ENCODE measurements at regions not wholly inside any gene's neighbourhood (a gene's known extent, or its start where the extent isn't known, plus 50 kb on each side); places are given as distances from the start of the nearest gene placed in this dataset.

DNA sequence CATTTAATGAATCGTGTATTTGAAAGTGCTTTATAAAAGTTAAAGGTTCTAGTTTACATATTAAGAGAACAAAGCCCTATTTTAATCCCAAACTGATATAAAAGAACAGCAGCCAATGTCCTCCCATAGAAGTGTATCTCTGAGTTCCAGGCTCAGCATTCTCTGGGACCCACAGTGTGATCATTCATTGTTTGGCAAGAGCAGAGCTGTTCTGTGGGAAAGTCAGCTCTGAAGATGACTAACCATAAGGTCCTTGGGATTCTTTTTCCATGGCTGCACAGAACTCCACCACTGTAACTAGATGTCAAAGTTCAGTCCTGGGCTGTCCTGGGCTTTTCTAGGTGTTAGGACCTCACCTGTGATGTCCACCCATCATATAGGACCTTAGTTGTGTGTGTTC is 157.0 kb upstream of the TLL1 start:
- H3K27me3 ChIP-seq (ENCODE audit: control insufficient read depth, insufficient read depth, low read length): no peaks in the 10 kb centered on the region
- H3K36me3 ChIP-seq (ENCODE audit: control insufficient read depth, insufficient read depth, low read length): no peaks in the 10 kb centered on the region
- H3K4me3 ChIP-seq (ENCODE audit: low read depth, low read length): no peak overlapping the region
- TF ChIP-seq, protein P1, sequence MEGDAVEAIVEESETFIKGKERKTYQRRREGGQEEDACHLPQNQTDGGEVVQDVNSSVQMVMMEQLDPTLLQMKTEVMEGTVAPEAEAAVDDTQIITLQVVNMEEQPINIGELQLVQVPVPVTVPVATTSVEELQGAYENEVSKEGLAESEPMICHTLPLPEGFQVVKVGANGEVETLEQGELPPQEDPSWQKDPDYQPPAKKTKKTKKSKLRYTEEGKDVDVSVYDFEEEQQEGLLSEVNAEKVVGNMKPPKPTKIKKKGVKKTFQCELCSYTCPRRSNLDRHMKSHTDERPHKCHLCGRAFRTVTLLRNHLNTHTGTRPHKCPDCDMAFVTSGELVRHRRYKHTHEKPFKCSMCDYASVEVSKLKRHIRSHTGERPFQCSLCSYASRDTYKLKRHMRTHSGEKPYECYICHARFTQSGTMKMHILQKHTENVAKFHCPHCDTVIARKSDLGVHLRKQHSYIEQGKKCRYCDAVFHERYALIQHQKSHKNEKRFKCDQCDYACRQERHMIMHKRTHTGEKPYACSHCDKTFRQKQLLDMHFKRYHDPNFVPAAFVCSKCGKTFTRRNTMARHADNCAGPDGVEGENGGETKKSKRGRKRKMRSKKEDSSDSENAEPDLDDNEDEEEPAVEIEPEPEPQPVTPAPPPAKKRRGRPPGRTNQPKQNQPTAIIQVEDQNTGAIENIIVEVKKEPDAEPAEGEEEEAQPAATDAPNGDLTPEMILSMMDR (IDR thresholded peaks at IDR 0.05; ENCODE audit: insufficient read depth, low read length, poor library complexity, severe bottlenecking): no peak
- DNase-seq (ENCODE audit: low read depth): no peak

DNA sequence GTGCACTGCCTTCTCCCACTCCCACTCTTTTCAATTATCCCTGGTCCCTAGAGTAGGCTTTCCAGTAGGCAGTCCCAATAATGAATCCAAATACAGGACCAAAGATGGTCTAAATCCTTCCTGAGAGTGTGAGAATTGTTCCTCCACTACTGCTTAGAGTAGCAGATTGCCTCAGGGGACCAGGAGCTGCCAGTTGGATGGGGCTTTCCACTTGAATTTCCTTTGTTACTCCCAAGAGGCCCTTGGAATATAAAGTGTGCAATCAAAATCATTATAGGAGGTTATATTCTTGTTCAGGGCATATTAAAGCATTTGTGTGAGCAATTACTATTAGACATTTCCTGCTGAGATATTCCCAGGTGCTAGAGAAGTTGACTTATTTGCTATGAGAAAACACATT is 156.6 kb upstream of the TLL1 start:
- TF ChIP-seq, protein P1 (IDR thresholded peaks at IDR 0.05; ENCODE audit: insufficient read depth, low read length, poor library complexity, severe bottlenecking): no peak
- H3K36me3 ChIP-seq (ENCODE audit: control insufficient read depth, insufficient read depth, low read length): no peaks in the 10 kb centered on the region
- no peak for DNase-seq (ENCODE audit: low read depth)

DNA sequence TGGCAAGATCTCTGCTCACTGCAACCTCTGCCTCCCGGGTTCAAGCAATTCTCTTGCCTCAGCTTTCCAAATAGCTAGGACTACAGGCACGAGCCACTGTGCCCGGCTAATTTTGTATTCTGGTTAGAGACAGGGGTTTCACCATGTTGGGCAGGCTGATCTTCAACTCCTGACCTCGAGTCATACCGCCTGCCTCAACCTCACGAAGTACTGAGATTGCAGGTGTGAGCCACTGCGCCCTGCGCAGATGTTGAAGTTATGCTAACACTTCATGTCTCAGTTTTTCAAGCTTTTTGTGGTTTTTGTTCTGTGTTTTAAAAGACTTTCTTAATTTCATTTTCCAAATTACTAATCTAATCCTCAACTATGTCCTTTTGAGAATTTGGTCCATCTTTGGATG is 154.4 kb upstream of the TLL1 start:
- Histone ChIP-seq H3K36me3 (ENCODE audit: control insufficient read depth, insufficient read depth, low read length) (no peaks in the 10 kb centered on the region), H3K4me3 (ENCODE audit: low read depth, low read length) (no peak overlapping the region), H3K27me3 (ENCODE audit: control insufficient read depth, insufficient read depth, low read length) (no peaks in the 10 kb centered on the region)
- TF ChIP-seq, protein P1 (IDR thresholded peaks at IDR 0.05; ENCODE audit: insufficient read depth, low read length, poor library complexity, severe bottlenecking): no peak
- DNase-seq (ENCODE audit: low read depth): no peak

More for the DNA sequence above, 156.6 kb upstream of the TLL1 start:
- H3K27me3 ChIP-seq (ENCODE audit: control insufficient read depth, insufficient read depth, low read length): no peaks in the 10 kb centered on the region
- no peak overlapping the region for H3K4me3 ChIP-seq (ENCODE audit: low read depth, low read length)

DNA sequence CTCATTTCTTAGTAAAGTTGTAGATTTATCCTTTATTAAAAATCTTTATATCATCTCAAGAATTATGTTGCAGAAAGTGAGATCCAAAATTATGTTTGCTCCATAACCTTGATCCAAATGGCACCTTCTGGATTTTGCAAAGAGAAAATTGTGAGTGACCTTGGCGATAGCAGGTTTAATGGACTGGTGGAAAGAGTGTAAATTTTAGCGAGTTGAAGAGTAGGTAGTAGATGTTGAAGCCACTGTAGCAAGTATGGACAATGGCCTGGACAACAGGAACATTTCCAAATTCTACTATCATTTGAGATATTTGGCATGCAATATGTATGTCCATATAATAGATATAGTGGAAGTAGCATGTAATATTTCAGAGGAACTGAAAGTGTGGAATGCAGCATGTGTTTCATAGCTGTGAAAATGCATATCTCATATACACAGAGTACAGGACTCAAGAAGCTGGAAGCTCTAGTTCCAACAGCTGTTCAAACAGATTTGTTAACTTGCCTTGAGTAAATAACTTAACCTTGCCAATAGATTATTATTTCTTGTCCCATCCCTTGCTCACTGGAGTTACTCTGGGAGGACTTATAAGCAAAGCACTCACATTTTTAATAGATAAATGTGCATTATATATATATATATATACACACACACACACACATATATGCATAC is 152.5 kb upstream of the TLL1 start:
- Histone ChIP-seq H3K4me3 (ENCODE audit: low read depth, low read length) (no peak overlapping the region), H3K36me3 (ENCODE audit: control insufficient read depth, insufficient read depth, low read length) (no peaks in the 10 kb centered on the region), H3K27me3 (ENCODE audit: control insufficient read depth, insufficient read depth, low read length) (no peaks in the 10 kb centered on the region)
- TF ChIP-seq, protein P1 (IDR thresholded peaks at IDR 0.05; ENCODE audit: insufficient read depth, low read length, poor library complexity, severe bottlenecking): no peak
- no peak for DNase-seq (ENCODE audit: low read depth)

DNA sequence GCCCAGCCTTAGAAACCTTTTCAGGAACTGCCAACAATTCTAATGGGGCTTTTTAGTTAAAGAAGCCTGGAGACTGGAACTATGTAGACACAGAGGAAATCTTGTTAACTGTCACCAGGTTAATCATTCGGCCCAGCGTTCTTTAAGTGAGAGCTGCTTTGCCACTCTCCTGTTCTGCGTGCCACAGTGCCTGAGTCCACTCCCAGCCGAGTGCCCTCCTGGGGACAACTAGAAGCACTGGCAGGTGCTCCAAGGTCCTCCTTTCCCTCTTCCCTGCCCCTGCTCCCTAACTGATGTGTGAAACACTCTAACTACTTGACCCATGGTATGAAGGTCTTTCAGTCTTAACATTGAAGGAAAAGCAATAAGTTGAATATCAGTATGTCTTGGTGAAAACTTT is 151.2 kb upstream of the TLL1 start:
- Histone ChIP-seq H3K4me3 (ENCODE audit: low read depth, low read length) (no peak overlapping the region), H3K27me3 (ENCODE audit: control insufficient read depth, insufficient read depth, low read length) (no peaks in the 10 kb centered on the region), H3K36me3 (ENCODE audit: control insufficient read depth, insufficient read depth, low read length) (no peaks in the 10 kb centered on the region)
- TF ChIP-seq, protein P1 (IDR thresholded peaks at IDR 0.05; ENCODE audit: insufficient read depth, low read length, poor library complexity, severe bottlenecking): no peak
- no peak for DNase-seq (ENCODE audit: low read depth)
